ENCODE measurements at regions not wholly inside any gene's neighbourhood (a gene's known extent, or its start where the extent isn't known, plus 50 kb on each side); places are given as distances from the start of the nearest gene placed in this dataset.

- no peaks in the 10 kb centered on the region for H3K4me1 ChIP-seq (ENCODE audit: control insufficient read depth, insufficient read depth, low read length)
- ChIA-PET POLR2A (no interaction called here), RAD21 (ENCODE audit: unreplicated experiment) (no interaction called here), SMC1A (ENCODE audit: uncharacterized antibody, unreplicated experiment) (interaction anchor here (1.3 to 2.6 kb wide), 2 partner anchors 124 to 130 kb away, joined by 3 to 12 read pairs; no protein-coding TSS in a partner anchor), CTCF (interaction anchor here (1.5 to 2.1 kb wide), 3 partner anchors 124 to 168 kb away, joined by 4 to 14 read pairs (median 6); no protein-coding TSS in a partner anchor)
- BruUV-seq (replicated peaks): no TSS peak
- no peak overlapping the region for H3K4me3 ChIP-seq
- FAIRE-seq (no peak), DNase-seq (ENCODE audit: low read depth, low spot score) (no peak), ATAC-seq (no peak)
- no peak for TF ChIP-seq MEF2A (IDR thresholded peaks at IDR 0.05; ENCODE audit: insufficient read depth, low read depth, low read length)
- no peak for TF ChIP-seq USF1 (IDR thresholded peaks at IDR 0.05; ENCODE audit: borderline replicate concordance, extremely low read length, insufficient read depth, low read depth, low read length)
- no peak for TF ChIP-seq TARDBP (IDR thresholded peaks at IDR 0.05; ENCODE audit: borderline replicate concordance)
- TF ChIP-seq CTCF (IDR thresholded peaks at IDR 0.05 in 2 of 3, conservative IDR thresholded peaks at IDR 0.05 in 1 of 3; ENCODE audit: control insufficient read depth in 2 of 3, extremely low read depth in 1 of 3, insufficient read depth in 1 of 3, low read depth in 3 of 3, low read length in 3 of 3): no peak
- no peak for TF ChIP-seq RELA (IDR thresholded peaks at IDR 0.05; ENCODE audit: borderline replicate concordance, partially characterized antibody)
- no peak for TF ChIP-seq NFIC (IDR thresholded peaks at IDR 0.05; ENCODE audit: low read depth, low read length)
- no peak for TF ChIP-seq CEBPB (IDR thresholded peaks at IDR 0.05; ENCODE audit: borderline replicate concordance in 1 of 2, low read depth in 2 of 2, low read length in 2 of 2)
- TF ChIP-seq POLR2AphosphoS2 (IDR thresholded peaks at IDR 0.05; ENCODE audit: low read depth, low read length): no peak
- TF ChIP-seq FOS (IDR thresholded peaks at IDR 0.05; ENCODE audit: borderline replicate concordance, extremely low read depth, insufficient read length): no peak
- no peak for TF ChIP-seq CREM (IDR thresholded peaks at IDR 0.05; ENCODE audit: low read depth)
- no peak for TF ChIP-seq ZZZ3 (IDR thresholded peaks at IDR 0.05; ENCODE audit: control insufficient read depth, insufficient read length, low read depth)
- TF ChIP-seq CUX1 (IDR thresholded peaks at IDR 0.05; ENCODE audit: insufficient replicate concordance, low read depth, low read length): no peak
- no peak for TF ChIP-seq SREBF1 (IDR thresholded peaks at IDR 0.05; ENCODE audit: low read length)
- no peak for TF ChIP-seq ESRRA (IDR thresholded peaks at IDR 0.05; ENCODE audit: low read length)
- no peak for TF ChIP-seq MAX (IDR thresholded peaks at IDR 0.05; ENCODE audit: low read depth, low read length)
- TF ChIP-seq IRF4 (IDR thresholded peaks at IDR 0.05; ENCODE audit: low read depth, low read length): no peak
- TF ChIP-seq POU2F2 (IDR thresholded peaks at IDR 0.05; ENCODE audit: borderline replicate concordance, low read depth, low read length): no peak
- in situ Hi-C loops (cut with MboI) (no loop called here), intact Hi-C loops (cut with micrococcal nuclease; ENCODE audit: unreplicated experiment) (no loop called here)
- no peak overlapping the region for H3K4me2 ChIP-seq (ENCODE audit: control insufficient read depth, insufficient read depth)
- no peak overlapping the region for H2AFZ ChIP-seq (ENCODE audit: control insufficient read depth, low read depth, low read length)
- H3K9me3 ChIP-seq (replicated peaks; ENCODE audit: control insufficient read depth, insufficient read depth, low read length): no peaks in the 10 kb centered on the region
- no peaks in the 10 kb centered on the region for H3K36me3 ChIP-seq (ENCODE audit: control insufficient read depth in 2 of 2, insufficient read depth in 2 of 2, low read length in 1 of 2)
- no peak overlapping the region for H3K27ac ChIP-seq (ENCODE audit: control insufficient read depth, insufficient read depth)
- H3K79me2 ChIP-seq (ENCODE audit: control insufficient read depth, insufficient read depth, low read length): no peaks in the 10 kb centered on the region
- WGBS (ENCODE audit: insufficient coverage, insufficient replicate concordance, low lambda C conversion rate, missing lambda C conversion rate): 40% methylated on average over 3 of the region's 3 CpGs
- no peaks in the 10 kb centered on the region for H4K20me1 ChIP-seq (ENCODE audit: control insufficient read depth, insufficient read depth)
- no peak overlapping the region for H3K9ac ChIP-seq (ENCODE audit: control insufficient read depth, insufficient read depth, low read length)
- no peaks in the 10 kb centered on the region for H3K27me3 ChIP-seq (replicated peaks in 1 of 2; ENCODE audit: control insufficient read depth in 2 of 2, insufficient read depth in 2 of 2, low read length in 1 of 2)
Observed at GRCh38 chr7:26499315-26499897, 207.7 kb downstream of the SNX10 start.

Measured in GM12878 (cell line).